WERI-Rb-1 (cell line): ENCODE measurements at regions not wholly inside any gene's neighbourhood (a gene's known extent, or its start where the extent isn't known, plus 50 kb on each side); places are given as distances from the start of the nearest gene placed in this dataset.
A peak's percentile ranks its signal among the peaks of the same experiment; 100 is the strongest.

Experiments used
- DNase-seq: peaks from one replicate; pipeline ENCODE4 v3.0.0-alpha.2; 2020
- H3K27ac ChIP-seq: fragments of 250-450 bp; sonication (Bioruptor Pico); 2 replicates; pipeline ENCODE4 v1.5.1; 2020; ENCODE audit warnings: mild to moderate bottlenecking, moderate library complexity
- H3K27me3 ChIP-seq: fragments of 250-450 bp; sonication (Bioruptor Pico); 2 replicates; pipeline ENCODE4 v1.5.1; 2021; ENCODE audit warnings: mild to moderate bottlenecking, low read depth, moderate library complexity; ENCODE audit not compliant: insufficient read depth, severe bottlenecking
- H3K36me3 ChIP-seq: fragments of 250-450 bp; sonication (Bioruptor Pico); 2 replicates; pipeline ENCODE4 v1.5.1; 2020; ENCODE audit warnings: mild to moderate bottlenecking, moderate library complexity
- H3K4me3 ChIP-seq: 2 replicates; pipeline ENCODE4 v1.5.1; 2011; ENCODE audit warnings: low read depth, mild to moderate bottlenecking, control low read depth, low read length
- H3K9me3 ChIP-seq: fragments of 250-450 bp; sonication (Bioruptor Pico); 2 replicates; pipeline ENCODE4 v1.5.1; 2021; ENCODE audit warnings: mild to moderate bottlenecking, moderate library complexity; ENCODE audit not compliant: severe bottlenecking
- CTCF ChIP-seq: IDR thresholded peaks from 2 replicates; pipeline ENCODE4 v1.5.1; 2011; ENCODE audit warnings: low read depth, mild to moderate bottlenecking, control low read depth, inconsistent platforms, low read length

GRCh38 chr16:9199751-9200150 lies 108.3 kb downstream of the HAPSTR1 start:
- Histone ChIP-seq H3K36me3 (no peaks in the 10 kb centered on the region), H3K27ac (no peak overlapping the region), H3K9me3 (peaks cover 15% of the 10 kb centered on the region), H3K27me3 (no peaks in the 10 kb centered on the region), H3K4me3 (no peak overlapping the region)
- no peak for TF ChIP-seq CTCF
- DNase-seq = no peak

GRCh38 chr16:9203956-9204355 lies 112.5 kb downstream of the HAPSTR1 start:
- Histone ChIP-seq H3K36me3 (no peaks in the 10 kb centered on the region), H3K9me3 (peaks cover 15% of the 10 kb centered on the region), H3K4me3 (no peak overlapping the region), H3K27ac (no peak overlapping the region), H3K27me3 (no peaks in the 10 kb centered on the region)
- no peak for TF ChIP-seq CTCF
- no peak for DNase-seq

- no peak for TF ChIP-seq CTCF
- no peak for DNase-seq
- Histone ChIP-seq H3K4me3 (no peak overlapping the region), H3K9me3 (peaks cover 11% of the 10 kb centered on the region), H3K36me3 (no peaks in the 10 kb centered on the region), H3K27me3 (no peaks in the 10 kb centered on the region), H3K27ac (no peak overlapping the region)
These were observed 114.2 kb downstream of the HAPSTR1 start for GRCh38 chr16:9205661-9206060.

GRCh38 chr16:9206156-9206555 lies 114.7 kb downstream of the HAPSTR1 start:
- TF ChIP-seq CTCF = no peak
- no peak for DNase-seq
- Histone ChIP-seq H3K4me3 (no peak overlapping the region), H3K27me3 (no peaks in the 10 kb centered on the region), H3K9me3 (peaks cover 9% of the 10 kb centered on the region), H3K36me3 (no peaks in the 10 kb centered on the region), H3K27ac (no peak overlapping the region)

GRCh38 chr16:9212621-9213020 lies 121.2 kb downstream of the HAPSTR1 start:
- DNase-seq = no peak
- H3K27ac ChIP-seq = no peak overlapping the region
- H3K27me3 ChIP-seq = no peaks in the 10 kb centered on the region
- no peak for TF ChIP-seq CTCF
- no peak overlapping the region for H3K4me3 ChIP-seq
- H3K9me3 ChIP-seq = no peaks in the 10 kb centered on the region
- no peaks in the 10 kb centered on the region for H3K36me3 ChIP-seq

GRCh38 chr16:9219813-9220212 lies 128.4 kb downstream of the HAPSTR1 start:
- Histone ChIP-seq H3K36me3 (no peaks in the 10 kb centered on the region), H3K4me3 (no peak overlapping the region), H3K27me3 (no peaks in the 10 kb centered on the region), H3K9me3 (no peaks in the 10 kb centered on the region), H3K27ac (peak overlapping the region; percentile 69)
- no peak for TF ChIP-seq CTCF
- DNase-seq = peak; percentile 32
